HG02885 (cell line): ENCODE measurements at regions not wholly inside any gene's neighbourhood (a gene's known extent, or its start where the extent isn't known, plus 50 kb on each side); places are given as distances from the start of the nearest gene placed in this dataset.
"Not testable (repeated sequence)": the region's sequence is repeated elsewhere in the genome, so short reads cannot be mapped to it uniquely, and the experiment has no call there.

Source experiments
- ATAC-seq: cut with Tn5 transposase; IDR thresholded peaks from one replicate; pipeline ENCODE4 v1.9.1; 2021; ENCODE audit warnings: mild to moderate bottlenecking; ENCODE audit not compliant: unreplicated experiment, poor library complexity

- no peak for ATAC-seq
Measured at GRCh38 chr14:88929656-88930436, 105.4 kb downstream of the TTC8 start.

GRCh38 chr14:88931321-88932110 lies 107.1 kb downstream of the TTC8 start:
- no peak for ATAC-seq

- no peak for ATAC-seq
Measured at GRCh38 chr14:88933191-88933590, 108.7 kb downstream of the TTC8 start.

- ATAC-seq = no peak
Measured at GRCh38 chr14:88934351-88934806, 109.9 kb downstream of the TTC8 start.

GRCh38 chr14:88935083-88935482 lies 110.6 kb downstream of the TTC8 start:
- ATAC-seq = no peak

- ATAC-seq = no peak
Measured at GRCh38 chr14:88937706-88938105, 113.3 kb downstream of the TTC8 start.

GRCh38 chr14:88940671-88941070 lies 116.2 kb downstream of the TTC8 start:
- no peak for ATAC-seq

GRCh38 chr14:88941414-88941813 lies 117.0 kb downstream of the TTC8 start:
- no peak for ATAC-seq

GRCh38 chr14:88947646-88948598 lies 123.5 kb downstream of the TTC8 start:
- ATAC-seq = no peak

GRCh38 chr14:88950069-88950468 lies 125.6 kb downstream of the TTC8 start:
- no peak for ATAC-seq

GRCh38 chr14:88951370-88951769 lies 126.9 kb downstream of the TTC8 start:
- no peak for ATAC-seq

GRCh38 chr14:88952901-88953300 lies 128.4 kb downstream of the TTC8 start:
- ATAC-seq = no peak

GRCh38 chr14:88955455-88955854 lies 131.0 kb downstream of the TTC8 start:
- ATAC-seq = no peak

GRCh38 chr14:88960496-88960895 lies 136.0 kb downstream of the TTC8 start:
- no peak for ATAC-seq

GRCh38 chr14:88961214-88961613 lies 136.8 kb downstream of the TTC8 start:
- ATAC-seq = no peak

- no peak for ATAC-seq
Measured at GRCh38 chr14:88962356-88962755, 137.9 kb downstream of the TTC8 start.

GRCh38 chr14:88967299-88967698 lies 142.8 kb downstream of the TTC8 start:
- ATAC-seq = no peak

GRCh38 chr14:88975043-88975830 lies 150.8 kb downstream of the TTC8 start:
- no peak for ATAC-seq

GRCh38 chr14:88975926-88976325 lies 151.5 kb downstream of the TTC8 start:
- no peak for ATAC-seq

- ATAC-seq = not testable (repeated sequence)
Measured at GRCh38 chr14:88980907-88981306, 156.5 kb downstream of the TTC8 start.
